ENCODE measurements at regions not wholly inside any gene's neighbourhood (a gene's known extent, or its start where the extent isn't known, plus 50 kb on each side); places are given as distances from the start of the nearest gene placed in this dataset.

- TF ChIP-seq ELF1 (CRISPR knock-in tag; IDR thresholded peaks at IDR 0.05) (no peak), ZNF780A (CRISPR knock-in tag; IDR thresholded peaks at IDR 0.05) (no peak), MAX (IDR thresholded peaks at IDR 0.05) (no peak), EZH2 (conservative IDR thresholded peaks at IDR 0.05; ENCODE audit: low read depth, low read length) (no peak), POLR2AphosphoS5 (IDR thresholded peaks at IDR 0.05; ENCODE audit: low read depth, low read length) (no peak)
These were observed 254.3 kb downstream of the IPMK start for GRCh38 chr10:58013406-58013805.

All from HepG2 (cell line).